Ramos (cell line): ENCODE measurements at regions not wholly inside any gene's neighbourhood (a gene's known extent, or its start where the extent isn't known, plus 50 kb on each side); places are given as distances from the start of the nearest gene placed in this dataset.

Experiments
- in situ Hi-C: fragments of 300-500 bp; cut with MboI; formaldehyde crosslinking; loops from one replicate; pipeline ENCODE4 v1.14.3; 2022; ENCODE audit warnings: low sequenced_read_pairs; ENCODE audit not compliant: unreplicated experiment

DNA sequence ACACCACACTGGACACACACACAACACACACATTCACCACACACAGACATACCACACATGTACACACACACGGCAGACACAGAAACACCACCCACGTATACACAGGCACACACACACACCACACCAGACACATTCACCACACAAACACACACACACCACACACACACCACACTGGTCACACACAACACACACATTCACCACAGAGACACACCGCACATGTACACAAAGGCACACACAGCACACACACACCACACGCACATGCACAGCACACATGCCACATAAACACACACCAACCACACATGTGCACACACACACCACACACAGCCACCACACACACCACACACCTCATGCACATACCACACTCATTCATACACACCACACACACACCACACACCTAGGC is 84.2 kb upstream of the PRR5 start:
- in situ Hi-C loops, result no loop called here

- in situ Hi-C loops, result no loop called here
Measured at GRCh38 chr22:44616882-44617655, 84.9 kb upstream of the PRR5 start.

- in situ Hi-C loops, result no loop called here
Measured at GRCh38 chr22:44616461-44616860, 85.5 kb upstream of the PRR5 start.

DNA sequence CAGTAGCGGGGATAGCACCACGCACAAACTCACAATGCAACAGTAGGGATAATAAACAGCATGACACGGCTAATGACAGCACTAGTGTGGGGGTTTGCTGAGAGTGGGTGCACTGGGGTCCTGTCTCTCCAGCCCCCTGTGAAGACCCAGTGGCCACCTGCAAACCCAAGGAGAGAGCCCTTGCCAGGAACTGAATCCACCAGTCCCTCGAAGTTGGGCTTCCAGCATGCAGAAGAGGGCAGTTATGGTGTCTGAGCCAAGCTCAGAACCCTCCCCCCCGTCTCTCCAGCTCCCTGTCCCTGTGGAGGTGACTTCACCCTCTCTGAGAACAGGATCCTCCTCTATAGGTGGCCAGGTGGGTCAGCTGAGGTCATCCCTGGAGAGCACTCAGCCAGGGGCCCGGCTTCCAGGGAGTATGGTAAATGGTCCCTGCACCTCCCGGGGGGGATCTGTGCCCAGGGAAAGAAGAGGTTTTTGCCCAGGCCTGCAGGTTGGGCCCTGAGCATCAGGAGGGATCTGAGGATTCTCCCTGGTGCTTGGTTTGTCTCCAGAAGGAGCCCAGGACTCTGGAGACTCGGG is 86.3 kb upstream of the PRR5 start:
- in situ Hi-C loops, result no loop called here

- in situ Hi-C loops, result no loop called here
Measured at GRCh38 chr22:44615146-44615545, 86.9 kb upstream of the PRR5 start.

GRCh38 chr22:44613196-44613595 is 88.8 kb upstream of the PRR5 start:
- in situ Hi-C loops, result no loop called here

GRCh38 chr22:44611880-44612496 is 90.0 kb upstream of the PRR5 start:
- in situ Hi-C loops, result no loop called here

DNA sequence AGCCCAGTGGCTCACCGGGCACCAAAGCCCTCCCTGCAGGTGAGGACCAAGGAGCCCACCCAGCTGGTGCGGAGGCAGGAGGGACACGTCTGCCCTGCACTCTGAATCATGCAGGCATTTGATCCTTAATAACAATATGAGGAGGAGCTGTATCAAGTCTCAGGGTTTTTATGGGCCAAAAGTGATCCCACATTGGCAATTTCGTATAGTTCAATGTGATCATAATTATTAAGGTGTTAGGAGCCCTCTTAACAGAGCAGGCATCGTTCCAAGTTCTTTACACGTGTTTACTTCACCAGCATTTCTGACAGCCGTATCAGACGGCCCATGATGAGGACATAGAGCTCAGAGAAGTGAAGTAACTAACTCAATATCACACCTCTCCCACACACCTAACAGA is 91.9 kb upstream of the PRR5 start:
- in situ Hi-C loops, result no loop called here

GRCh38 chr22:44609400-44609988 is 92.5 kb upstream of the PRR5 start:
- in situ Hi-C loops, result no loop called here

- in situ Hi-C loops, result no loop called here
Measured at GRCh38 chr22:44608597-44609399, 93.2 kb upstream of the PRR5 start.

DNA sequence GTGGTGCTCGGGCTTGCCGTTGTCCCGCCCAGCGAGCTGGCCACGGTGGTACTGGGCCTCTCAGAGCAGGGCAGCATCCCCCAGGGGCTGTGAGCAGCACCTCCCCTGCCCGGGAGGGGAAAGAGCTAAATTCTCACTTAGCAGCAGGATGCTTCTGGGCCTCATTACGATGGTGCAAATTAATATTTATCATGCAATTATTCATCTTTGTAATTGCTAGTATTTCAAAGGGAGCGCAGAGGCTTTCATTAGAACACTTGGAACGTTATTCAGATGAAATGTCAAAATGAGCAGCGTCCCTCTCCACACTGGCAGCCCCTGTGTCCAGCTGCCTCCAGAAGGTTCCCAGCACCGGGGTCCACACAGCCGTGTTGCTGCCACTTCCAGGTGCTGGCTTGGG is 95.9 kb upstream of the PRR5 start:
- in situ Hi-C loops, result no loop called here

DNA sequence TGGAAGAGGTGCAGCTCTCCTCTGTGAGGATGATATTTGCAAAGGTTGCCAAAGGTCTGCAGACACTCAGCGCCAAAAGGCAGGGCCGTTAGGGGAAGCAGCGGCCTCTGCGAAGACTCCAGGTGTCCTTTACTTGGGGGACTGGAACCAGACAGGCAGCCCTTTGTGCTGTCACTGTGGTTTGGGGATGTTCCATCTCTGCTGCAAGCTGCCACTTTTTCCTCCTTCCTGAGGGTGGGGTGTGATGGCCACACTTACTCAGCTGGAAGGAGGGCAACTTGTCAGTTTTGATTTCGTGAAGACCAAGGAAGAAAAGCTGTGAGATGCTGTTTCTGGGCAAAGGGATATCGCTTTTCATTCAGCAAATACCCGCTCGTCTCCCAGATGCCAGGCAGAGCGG is 96.5 kb upstream of the PRR5 start:
- in situ Hi-C loops, result no loop called here

DNA sequence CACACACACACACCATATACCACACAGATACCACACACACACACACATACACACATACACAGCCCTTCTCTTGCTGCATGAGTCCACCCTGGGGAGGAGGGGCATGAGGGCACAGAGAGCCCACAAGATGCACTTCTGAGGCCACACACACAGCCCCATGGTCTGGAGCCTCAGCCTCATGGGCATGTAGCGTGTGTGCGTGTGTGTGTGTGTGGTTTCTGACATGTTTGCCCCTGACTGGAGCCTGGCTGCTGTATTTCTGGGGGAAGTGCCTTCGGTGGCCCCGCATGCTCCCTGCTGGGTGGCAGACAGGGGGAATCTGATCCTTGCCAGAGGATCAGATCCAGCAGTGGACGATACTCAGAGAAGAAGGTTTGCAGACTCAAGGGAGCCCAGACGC is 97.0 kb upstream of the PRR5 start:
- in situ Hi-C loops, result no loop called here

DNA sequence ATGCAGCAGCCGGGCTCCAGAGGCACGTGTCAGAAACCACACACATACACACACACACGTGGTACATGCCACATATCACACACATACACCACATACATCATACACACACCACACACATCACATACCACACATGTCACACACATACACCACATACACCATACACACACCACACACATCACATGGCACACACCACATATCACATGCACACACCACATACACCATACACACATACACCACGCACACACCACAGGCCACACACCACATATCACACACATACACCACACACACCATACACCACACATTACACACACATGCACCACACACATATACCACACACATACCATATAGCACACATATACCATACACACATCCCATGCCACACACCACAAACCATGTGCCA is 97.5 kb upstream of the PRR5 start:
- in situ Hi-C loops, result no loop called here

GRCh38 chr22:44603767-44604166 is 98.2 kb upstream of the PRR5 start:
- in situ Hi-C loops, result no loop called here

DNA sequence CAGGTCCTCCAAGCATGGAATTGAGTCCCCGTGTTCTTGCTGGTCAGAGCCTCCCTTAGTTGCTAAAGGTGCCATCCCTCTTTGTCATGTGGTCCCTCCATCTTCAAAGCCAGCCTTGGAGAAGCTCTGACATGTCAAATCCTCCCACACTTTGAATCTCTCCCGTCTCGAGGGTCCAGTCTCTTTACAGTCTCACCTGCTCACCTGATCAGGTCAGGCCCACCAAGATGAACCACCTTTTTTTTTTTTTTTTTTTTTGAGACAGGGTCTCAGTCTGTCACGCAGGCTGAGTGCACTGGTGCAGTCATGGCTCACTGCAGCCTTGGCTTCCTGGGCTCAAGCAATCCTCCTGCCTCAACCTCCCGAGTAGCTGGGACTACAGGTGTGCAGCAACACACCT is 100.3 kb upstream of the PRR5 start:
- in situ Hi-C loops, result no loop called here

DNA sequence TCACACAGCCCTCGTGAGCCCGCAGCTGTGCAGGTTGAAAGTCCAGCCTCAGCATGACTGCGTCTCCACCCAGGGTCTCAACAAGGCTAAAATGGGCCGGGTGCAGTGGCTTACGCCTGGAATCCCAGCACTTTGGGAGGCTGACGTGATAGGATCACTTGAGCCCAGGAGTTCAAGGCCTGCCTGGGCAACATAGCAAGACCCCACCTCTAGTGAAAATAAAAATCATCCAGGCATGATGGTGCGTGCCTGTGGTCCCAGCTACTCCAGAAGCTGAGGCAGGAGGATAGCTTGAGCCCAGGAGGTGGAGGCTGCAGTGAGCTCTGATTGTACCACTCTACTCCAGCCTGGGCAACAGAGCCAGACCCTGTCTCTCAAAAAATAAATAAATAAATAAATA is 100.8 kb upstream of the PRR5 start:
- in situ Hi-C loops, result no loop called here

DNA sequence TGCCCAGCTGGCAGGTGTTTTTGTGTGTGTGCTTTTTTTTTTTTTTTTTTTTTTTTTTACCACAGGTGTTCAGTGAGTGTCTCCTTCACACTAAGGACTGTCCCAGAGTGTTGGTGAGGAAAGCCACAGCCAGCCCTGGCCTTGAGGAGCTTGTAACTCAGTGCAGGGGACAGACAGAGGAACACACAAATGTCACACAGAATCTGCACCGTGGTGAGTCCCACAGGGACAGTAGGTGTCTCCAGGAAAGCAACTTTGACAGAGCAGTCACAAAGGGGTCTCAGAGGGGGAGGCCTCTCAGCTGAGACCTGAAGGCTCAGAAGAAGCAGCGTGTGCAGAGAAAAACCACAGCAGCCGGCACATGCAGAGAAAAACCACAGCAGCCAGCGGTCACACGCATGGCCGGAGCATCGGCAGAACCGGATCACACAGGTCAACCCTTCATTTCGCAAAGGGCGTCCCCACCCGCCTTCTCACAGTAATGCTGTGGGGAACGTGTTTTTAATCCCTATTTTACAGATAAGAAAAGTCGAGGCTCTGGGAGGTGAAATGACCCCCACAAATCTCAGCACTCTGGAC is 101.7 kb upstream of the PRR5 start:
- in situ Hi-C loops, result no loop called here

- in situ Hi-C loops, result no loop called here
Measured at GRCh38 chr22:44599500-44600140, 101.6 kb upstream of the RTL6 start.

- in situ Hi-C loops, result no loop called here
Measured at GRCh38 chr22:44599084-44599483, 101.1 kb upstream of the RTL6 start.
